ENCODE measurements at regions not wholly inside any gene's neighbourhood (a gene's known extent, or its start where the extent isn't known, plus 50 kb on each side); places are given as distances from the start of the nearest gene placed in this dataset.

DNA sequence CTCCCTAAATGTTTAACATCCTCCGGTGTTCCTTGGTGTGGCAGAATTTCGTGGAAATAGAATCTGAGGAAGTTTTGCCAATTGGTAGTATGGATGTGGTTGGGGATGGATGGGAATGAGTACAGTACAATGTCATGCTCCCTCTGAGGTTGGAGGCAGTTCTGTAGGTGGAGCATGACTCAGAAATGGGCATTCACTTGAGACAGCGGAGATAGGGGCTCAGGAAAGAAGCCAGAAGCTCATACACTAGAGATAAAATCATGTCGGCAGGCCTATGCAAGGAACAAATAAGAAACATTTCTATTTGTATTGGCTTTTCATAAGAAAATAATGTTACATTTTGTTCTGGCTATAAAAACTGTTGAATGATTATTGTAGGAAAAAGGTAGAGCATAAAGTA lies 196.0 kb downstream of the URB2 start:
- TF ChIP-seq, protein P1, sequence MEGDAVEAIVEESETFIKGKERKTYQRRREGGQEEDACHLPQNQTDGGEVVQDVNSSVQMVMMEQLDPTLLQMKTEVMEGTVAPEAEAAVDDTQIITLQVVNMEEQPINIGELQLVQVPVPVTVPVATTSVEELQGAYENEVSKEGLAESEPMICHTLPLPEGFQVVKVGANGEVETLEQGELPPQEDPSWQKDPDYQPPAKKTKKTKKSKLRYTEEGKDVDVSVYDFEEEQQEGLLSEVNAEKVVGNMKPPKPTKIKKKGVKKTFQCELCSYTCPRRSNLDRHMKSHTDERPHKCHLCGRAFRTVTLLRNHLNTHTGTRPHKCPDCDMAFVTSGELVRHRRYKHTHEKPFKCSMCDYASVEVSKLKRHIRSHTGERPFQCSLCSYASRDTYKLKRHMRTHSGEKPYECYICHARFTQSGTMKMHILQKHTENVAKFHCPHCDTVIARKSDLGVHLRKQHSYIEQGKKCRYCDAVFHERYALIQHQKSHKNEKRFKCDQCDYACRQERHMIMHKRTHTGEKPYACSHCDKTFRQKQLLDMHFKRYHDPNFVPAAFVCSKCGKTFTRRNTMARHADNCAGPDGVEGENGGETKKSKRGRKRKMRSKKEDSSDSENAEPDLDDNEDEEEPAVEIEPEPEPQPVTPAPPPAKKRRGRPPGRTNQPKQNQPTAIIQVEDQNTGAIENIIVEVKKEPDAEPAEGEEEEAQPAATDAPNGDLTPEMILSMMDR (conservative IDR thresholded peaks at IDR 0.05): no peak
- TF ChIP-seq ZFX (IDR thresholded peaks at IDR 0.05): no peak
